Prostate gland (tissue), 2 donors: ENCODE measurements at regions not wholly inside any gene's neighbourhood (a gene's known extent, or its start where the extent isn't known, plus 50 kb on each side); places are given as distances from the start of the nearest gene placed in this dataset.

ENCODE experiments used
- POLR2A ChIP-seq: fragments of 450-650 bp; IDR thresholded peaks from one replicate; pipeline ENCODE4 v1.6.1; 2016; ENCODE audit warnings: antibody characterized with exemption, mild to moderate bottlenecking
- POLR2AphosphoS5 ChIP-seq: sonication (generic); formaldehyde crosslinking; IDR thresholded peaks from one replicate; pipeline ENCODE4 v1.6.1; 2017; ENCODE audit warnings: antibody characterized with exemption
- TF ChIP-seq, protein P1 (sequence below), 4 experiments: fragments of 200-600 bp in 2 of 4; fragments of 450-650 bp in 2 of 4; sonication (generic) in 2 of 4; IDR thresholded peaks; 1 replicate in 3 of 4; 2 replicates in 1 of 4; pipeline ENCODE4 v1.5.1; 2016 to 2019; ENCODE audit warnings: antibody characterized with exemption in 4 of 4, mild to moderate bottlenecking in 2 of 4, moderate library complexity in 2 of 4

DNA sequence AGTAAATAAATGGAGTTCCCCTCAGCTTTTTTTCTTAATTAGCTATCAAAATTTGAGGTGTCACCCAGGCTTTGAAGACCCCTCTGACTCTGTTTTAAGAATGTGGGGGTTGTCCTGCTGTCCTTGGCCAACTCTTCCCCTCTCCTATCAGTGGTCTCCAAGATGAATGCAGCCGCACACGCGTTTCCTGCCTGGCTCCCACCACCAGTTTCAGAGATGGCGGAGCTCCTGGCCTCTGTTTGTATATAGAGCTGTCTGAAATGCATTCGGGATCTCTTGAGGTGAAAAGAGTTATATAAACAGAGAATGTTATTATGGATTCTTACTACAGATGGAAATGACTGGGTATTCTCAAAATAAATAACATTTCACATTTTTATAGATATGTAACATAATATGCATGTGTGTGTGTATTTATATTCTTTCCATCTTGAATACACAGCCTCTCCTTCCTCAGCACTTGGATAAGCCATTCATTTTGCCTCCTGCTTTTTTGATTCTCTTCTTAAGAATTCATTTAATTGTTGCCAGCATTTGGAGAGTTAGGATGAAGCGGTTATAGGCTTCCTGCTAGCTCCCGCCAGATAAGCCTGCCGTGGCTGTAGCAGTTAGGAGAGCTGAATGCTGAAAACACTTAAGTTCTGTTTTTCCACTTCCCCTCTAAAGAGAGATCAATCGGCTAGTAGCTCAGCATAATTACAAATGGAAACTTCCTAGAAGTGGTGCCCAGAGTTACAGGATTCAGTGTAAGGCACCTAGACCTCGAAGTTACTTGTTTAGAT lies 659.3 kb upstream of the FANCL start:
- TF ChIP-seq POLR2AphosphoS5 (no peak), POLR2A (no peak)
- TF ChIP-seq, protein P1, sequence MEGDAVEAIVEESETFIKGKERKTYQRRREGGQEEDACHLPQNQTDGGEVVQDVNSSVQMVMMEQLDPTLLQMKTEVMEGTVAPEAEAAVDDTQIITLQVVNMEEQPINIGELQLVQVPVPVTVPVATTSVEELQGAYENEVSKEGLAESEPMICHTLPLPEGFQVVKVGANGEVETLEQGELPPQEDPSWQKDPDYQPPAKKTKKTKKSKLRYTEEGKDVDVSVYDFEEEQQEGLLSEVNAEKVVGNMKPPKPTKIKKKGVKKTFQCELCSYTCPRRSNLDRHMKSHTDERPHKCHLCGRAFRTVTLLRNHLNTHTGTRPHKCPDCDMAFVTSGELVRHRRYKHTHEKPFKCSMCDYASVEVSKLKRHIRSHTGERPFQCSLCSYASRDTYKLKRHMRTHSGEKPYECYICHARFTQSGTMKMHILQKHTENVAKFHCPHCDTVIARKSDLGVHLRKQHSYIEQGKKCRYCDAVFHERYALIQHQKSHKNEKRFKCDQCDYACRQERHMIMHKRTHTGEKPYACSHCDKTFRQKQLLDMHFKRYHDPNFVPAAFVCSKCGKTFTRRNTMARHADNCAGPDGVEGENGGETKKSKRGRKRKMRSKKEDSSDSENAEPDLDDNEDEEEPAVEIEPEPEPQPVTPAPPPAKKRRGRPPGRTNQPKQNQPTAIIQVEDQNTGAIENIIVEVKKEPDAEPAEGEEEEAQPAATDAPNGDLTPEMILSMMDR (IDR thresholded peaks at IDR 0.05), result no peak
